ENCODE measurements at regions not wholly inside any gene's neighbourhood (a gene's known extent, or its start where the extent isn't known, plus 50 kb on each side); places are given as distances from the start of the nearest gene placed in this dataset.
"Not testable (repeated sequence)": the region's sequence is repeated elsewhere in the genome, so short reads cannot be mapped to it uniquely, and the experiment has no call there.

- no peak for DNase-seq (ENCODE audit: low read depth)
Observed at GRCh38 chr6:170063851-170064602, 226.9 kb downstream of the DLL1 start.

DNA sequence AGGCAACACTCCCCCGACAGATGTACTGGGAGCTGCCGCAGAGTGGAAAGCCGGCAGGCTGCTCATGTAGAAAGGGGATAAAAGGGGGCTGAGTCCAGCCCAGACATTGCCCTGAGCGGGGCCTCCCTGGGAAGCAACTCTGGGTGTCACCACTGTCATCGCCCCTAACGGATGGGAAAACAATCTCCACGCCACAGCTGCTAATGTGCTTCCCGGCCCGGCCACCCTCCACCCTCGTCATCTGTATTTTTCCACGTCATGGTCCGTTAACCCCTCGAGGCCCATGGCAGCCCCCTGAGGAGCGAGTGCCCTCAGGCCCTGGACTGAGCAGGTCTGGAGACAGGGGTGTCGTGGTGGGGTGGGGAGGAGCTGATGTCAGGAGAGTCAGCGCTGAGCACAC is 227.4 kb downstream of the DLL1 start:
- no peak for DNase-seq (ENCODE audit: low read depth)

- DNase-seq (ENCODE audit: low read depth), result no peak
Observed at GRCh38 chr6:170062915-170063241, 228.0 kb downstream of the DLL1 start.

DNA sequence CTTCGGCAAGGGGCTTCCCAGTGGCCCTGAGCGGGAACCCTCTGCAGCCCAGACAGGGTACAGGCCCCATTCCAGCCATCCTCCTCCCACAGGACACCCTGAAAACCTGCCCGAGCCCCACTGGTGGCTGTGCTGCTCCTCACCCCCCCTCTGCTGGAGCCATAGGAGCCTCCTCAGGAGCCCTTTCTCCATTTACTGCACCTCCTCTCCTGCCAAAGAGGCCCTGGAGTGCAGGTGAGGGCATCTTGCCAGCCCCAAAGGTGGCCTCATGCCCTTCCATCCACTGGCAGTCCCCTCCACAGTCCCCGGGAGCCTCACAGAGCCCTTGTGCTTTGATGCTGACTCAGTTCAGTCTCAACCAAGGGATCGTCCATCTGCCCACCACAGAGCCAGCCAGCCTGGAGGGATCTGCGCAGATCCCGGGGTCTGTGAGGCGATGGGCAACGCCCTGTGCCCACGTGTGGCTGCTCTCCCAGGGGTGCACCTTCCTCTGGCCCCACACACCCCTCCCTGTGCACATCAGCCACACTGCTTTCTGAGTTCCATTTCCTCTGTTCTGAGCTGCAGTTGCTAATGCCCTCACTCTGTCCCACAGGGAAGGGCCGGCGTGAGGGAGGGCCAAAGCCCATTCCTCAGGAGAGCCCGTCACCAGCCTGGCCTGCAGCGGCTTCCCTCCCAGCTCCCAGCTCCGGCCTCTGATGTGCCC is 228.5 kb downstream of the DLL1 start:
- DNase-seq (ENCODE audit: low read depth), result no peak

DNA sequence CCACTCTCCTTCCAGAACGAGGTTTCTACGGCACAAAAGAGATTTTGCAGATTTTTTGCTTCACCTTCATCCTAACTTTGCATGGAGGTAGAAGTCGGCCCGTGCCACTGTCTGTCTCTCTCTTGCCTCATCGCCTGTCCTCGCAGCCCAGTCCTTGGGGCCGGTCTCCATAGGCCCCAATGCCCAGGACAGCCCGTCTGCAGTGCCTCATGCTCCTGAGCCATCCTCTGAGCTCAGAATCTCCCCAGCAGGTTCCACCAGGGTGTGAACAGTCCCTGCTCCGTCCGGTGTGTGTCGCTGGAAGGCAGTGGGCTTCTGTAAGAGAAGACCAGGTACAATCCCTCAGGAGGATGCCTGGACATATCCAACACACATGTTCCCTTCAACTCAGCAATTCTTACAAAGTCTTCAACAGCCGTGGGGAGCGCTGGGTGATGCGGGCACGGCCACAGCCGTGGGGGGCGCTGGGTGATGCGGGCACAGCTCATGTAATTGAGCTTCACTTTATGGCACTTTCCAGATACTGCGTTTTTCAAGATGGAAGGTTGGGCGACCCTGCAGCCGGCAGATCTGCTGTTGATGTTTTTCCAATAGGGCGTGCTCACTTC is 231.9 kb downstream of the DLL1 start:
- DNase-seq (ENCODE audit: low read depth), result no peak

DNA sequence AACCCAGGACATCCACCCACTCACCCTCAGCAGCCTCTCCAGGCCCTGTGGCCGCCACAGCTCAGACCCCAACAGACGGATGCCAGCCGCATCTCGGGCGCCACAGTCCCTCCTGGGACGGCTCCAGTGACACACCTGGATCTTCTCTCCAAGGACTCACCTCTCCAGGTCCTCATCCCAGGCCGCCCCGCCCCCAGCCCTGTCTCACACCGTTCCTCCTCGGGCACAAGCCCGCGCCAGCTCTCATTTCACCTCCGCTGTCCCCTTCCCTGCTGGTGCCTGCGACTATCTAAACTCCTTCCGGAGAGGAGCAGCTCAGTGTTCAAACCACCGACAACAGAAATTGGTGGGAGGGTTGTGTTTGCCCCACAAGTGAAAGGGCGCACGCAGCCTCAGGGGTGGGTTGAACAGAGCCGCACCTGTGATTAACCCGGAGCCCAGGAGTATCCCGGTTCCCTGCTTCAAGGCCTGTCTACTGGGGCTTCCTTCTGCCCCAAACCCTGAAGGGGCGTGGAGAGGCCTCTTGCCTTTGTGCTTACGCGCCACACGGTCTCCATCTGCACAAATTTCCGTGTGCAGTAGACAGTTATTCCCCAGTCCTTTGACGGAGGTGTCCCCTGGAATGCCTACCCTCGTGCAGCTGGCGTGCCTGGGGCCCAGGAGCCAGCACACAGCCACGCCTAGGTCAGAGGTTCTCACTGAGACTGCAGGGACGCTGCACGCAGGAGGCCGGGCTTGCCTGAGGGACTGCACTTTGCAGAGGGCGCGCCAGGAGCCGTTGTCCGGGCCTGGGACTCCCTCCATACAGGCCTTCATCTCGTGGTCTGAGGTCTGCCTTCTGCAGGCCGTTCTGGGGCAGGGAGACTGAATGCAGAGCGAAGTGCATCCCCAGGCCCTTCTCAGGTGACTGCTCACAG is 232.7 kb downstream of the DLL1 start:
- no peak for DNase-seq (ENCODE audit: low read depth)

- no peak for DNase-seq (ENCODE audit: low read depth)
Observed at GRCh38 chr6:170057034-170057734, 233.7 kb downstream of the DLL1 start.

- no peak for DNase-seq (ENCODE audit: low read depth)
Observed at GRCh38 chr6:170056278-170056711, 234.6 kb downstream of the DLL1 start.

GRCh38 chr6:170055797-170056196 is 235.1 kb downstream of the DLL1 start:
- DNase-seq (ENCODE audit: low read depth), result not testable (repeated sequence)

DNA sequence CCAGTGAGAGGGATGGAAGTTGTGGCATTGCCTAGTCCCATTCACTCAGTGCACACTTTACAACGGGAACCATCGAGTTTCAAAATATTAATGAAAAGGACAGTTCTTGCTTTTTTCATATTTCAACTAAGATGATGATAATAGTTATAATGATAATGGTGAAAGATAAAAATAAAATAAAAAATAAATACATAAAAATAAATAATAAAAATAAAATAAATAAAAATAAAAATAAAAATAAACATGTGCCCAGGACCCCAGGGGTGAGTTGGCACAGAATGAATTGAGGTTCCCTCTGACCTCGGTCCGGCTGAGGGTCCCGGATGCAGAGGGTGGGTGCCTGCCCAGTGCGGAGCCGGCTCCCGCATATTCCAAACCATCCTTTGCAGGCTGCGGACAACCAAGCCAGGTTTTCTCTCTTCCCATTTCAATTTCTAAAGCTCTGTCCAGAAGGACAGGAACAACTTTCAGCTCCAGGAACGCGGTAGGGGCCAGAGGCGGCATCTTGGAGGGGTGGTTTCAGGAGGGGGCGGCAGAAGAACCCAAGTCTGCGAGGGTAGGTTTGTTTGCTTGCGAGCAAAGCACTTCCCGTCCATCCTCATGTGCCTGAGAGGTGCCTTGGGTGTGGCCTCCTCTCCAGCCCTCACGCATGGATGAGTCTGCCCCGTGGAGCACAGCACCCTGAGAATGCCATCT is 236.8 kb downstream of the DLL1 start:
- no peak for DNase-seq (ENCODE audit: low read depth)

GRCh38 chr6:170052991-170053821 is 237.7 kb downstream of the DLL1 start:
- no peak for DNase-seq (ENCODE audit: low read depth)

DNA sequence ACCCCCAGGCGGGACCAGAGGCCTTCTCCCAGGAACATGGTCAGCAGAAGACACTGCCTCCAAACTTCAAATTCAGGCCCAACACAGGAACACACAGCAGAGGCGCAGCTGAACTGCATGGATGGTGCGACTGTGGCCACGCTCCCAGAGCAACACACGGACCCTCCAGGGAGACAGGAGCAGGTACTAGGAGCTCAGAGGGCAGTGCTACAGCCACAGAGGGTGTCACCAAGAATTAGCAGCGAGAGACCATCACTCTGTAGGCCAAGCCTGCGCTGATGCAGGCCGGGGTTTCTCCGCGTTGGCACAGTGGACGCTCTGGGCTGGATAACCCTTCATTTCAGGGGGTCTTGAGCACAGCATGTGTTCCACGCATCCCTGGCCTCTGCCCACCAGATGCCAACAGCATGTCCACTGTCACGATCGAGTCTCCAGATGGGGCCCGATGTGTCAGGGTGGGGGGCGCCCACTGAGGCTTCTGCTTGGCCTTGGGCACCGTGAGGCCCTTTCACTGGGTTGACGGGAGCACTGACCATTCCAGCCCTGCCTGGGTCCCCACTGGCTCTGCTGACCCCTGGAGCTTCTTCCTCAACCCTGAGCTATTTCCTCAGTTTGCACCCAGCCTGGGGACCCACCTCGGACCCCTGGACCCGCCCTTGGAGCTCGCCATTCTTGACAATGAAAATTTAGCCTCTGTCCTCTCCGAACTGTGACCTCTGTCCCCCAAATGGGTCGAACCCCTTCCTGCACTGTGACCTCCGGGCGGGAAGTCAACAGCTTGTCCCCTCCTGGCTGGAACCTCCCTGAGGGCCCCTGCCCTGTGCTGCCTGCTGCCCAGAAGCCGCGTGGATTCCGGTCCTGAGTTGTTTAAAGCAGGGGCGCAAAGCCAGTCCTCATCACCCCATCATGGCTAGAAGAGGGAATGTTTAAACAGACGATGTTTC is 239.4 kb downstream of the DLL1 start:
- no peak for DNase-seq (ENCODE audit: low read depth)

- no peak for DNase-seq (ENCODE audit: low read depth)
Observed at GRCh38 chr6:170050591-170051041, 240.3 kb downstream of the DLL1 start.

DNA sequence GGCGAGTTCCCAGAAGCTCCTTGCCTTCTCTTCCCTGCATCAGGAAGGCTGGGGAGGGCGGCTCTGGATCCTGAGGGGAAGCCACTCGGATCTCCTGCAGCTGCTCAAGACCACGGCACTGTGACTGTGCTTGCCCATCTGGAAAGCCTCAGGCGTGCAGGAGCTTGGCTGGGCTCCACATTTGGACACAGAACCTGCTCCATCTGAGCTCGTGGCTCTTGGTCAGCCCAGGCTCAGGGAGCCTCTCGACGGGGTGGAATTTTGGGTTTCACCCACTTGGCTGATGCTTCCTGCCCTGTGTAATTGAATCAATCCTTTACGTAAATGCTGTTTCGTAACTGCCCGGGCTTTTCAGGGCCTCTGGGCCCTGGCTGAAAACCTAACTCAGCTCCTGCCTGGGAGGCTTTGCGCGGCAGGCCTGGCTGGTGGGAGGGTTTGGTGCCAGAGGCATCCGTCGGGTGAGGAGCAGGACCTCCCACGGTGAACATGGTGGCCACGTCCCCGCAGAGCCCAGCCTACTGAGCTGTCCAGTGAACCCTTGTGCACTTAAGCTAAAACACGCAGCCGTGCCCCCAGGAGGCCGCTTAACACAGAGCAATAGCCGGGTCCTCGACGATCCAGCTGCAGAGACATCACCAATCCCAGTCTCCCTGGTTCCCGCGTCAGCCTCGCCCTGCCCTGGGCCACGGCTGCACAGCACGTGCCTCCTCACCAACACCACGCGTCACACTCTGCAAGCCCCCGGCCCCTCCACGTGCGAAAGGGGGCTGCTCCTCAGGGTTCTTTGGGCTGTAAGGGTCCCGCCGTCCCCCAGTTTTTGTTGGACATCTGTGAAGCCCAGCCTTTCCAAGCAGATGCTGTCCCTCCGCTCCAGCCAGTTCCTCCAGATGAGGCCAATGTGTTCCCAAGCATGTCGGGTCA is 241.0 kb downstream of the DLL1 start:
- no peak for DNase-seq (ENCODE audit: low read depth)

DNA sequence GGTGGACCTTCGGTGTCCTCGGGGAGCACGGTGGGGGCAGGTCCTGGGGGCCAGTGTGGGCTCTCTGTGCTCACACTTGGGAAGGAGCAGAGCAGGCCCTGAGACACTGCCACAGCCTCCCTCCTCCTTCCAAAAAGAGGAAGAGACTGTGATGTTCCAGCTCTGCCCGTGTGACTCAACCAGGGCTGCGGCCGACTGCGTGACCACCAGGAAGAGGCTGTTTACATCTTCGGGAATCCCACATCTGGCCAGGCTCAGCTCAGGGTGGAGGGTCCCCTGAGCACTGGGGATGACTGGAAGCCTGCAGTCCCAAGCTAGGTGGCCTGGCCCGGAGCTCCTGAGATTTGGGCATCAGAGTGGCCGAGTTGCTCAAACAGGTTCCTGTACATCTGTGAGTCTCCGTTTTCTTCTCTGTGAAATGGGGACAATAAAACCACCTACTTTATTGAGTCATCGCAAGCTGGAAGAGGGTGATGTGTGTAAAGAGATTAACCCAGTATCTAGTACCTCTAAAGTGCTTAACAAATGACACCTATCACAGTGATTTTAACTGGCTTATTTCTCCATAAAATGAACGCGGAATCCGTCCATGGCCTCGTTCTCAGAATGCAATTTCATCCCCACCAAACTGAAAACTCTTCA is 242.1 kb downstream of the DLL1 start:
- DNase-seq (ENCODE audit: low read depth), result no peak

DNA sequence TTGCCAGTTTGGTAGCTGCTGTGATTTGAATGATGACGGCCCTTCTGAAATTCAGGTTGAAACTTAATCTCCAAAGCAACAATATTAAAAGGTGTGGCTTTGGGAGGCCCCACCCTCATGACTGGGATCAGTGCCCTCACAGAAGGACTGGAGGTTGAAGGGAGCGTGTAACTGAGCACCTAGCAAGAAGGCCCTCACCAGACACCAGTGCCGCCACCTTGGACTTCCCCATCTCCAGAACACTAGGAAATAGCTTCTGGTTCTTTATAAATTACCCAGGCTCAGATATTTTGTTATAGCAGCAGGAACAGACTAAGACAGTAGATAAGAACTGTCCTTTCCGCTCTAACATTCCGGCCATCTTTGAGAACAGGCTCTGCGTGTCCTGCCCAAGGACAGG is 243.1 kb downstream of the DLL1 start:
- no peak for DNase-seq (ENCODE audit: low read depth)
